Thyroid gland (tissue), 4 donors: ENCODE measurements at regions not wholly inside any gene's neighbourhood (a gene's known extent, or its start where the extent isn't known, plus 50 kb on each side); places are given as distances from the start of the nearest gene placed in this dataset.

Experiments
- POLR2A ChIP-seq, 2 donors: fragments of 450-650 bp; IDR thresholded peaks; one replicate each; pipeline ENCODE4 v1.6.1; 2017; ENCODE audit warnings: antibody characterized with exemption in 2 of 2, mild to moderate bottlenecking in 2 of 2, moderate library complexity in 1 of 2
- TF ChIP-seq, protein P1 (sequence below), 6 experiments: fragments of 200-600 bp in 3 of 6; fragments of 450-650 bp in 3 of 6; sonication (generic) in 3 of 6; IDR thresholded peaks; one replicate each; pipeline ENCODE4 v1.5.1; 2016 to 2019; ENCODE audit warnings: antibody characterized with exemption in 6 of 6, mild to moderate bottlenecking in 2 of 6, inconsistent platforms in 1 of 6, moderate library complexity in 1 of 6

DNA sequence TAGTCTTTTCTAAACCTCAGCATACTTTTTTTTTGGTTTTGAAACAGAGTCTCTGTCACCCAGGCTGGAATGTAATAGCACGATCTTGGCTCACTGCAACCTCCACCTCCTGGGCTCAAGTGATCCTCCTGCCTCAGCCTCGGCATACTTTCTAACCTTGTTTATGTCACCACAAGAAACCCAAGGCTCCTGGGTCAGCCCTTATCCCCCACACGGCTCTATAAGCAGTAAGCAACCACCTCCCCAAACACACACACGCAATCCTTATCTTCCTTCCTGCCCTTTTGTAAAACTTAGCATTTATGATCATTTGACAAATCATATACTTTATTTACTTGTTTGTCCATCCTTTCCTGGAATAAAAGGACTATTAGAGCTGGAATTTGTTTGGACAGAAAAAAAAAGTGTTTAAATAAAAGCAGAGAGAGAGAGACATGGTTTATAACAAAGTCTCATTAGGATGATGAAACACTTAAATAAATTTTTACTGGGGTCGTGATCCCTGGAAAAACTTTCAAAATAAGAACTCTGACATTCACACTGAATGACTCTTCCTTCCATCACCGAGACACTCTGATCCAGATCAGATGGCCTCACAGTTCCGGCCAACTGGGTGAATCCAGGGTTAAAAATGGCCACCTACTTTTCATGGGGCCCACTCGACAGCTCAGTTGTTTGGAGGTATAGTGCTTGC is 72.7 kb upstream of the PIK3CG start:
- TF ChIP-seq, protein P1, sequence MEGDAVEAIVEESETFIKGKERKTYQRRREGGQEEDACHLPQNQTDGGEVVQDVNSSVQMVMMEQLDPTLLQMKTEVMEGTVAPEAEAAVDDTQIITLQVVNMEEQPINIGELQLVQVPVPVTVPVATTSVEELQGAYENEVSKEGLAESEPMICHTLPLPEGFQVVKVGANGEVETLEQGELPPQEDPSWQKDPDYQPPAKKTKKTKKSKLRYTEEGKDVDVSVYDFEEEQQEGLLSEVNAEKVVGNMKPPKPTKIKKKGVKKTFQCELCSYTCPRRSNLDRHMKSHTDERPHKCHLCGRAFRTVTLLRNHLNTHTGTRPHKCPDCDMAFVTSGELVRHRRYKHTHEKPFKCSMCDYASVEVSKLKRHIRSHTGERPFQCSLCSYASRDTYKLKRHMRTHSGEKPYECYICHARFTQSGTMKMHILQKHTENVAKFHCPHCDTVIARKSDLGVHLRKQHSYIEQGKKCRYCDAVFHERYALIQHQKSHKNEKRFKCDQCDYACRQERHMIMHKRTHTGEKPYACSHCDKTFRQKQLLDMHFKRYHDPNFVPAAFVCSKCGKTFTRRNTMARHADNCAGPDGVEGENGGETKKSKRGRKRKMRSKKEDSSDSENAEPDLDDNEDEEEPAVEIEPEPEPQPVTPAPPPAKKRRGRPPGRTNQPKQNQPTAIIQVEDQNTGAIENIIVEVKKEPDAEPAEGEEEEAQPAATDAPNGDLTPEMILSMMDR (IDR thresholded peaks at IDR 0.05) = no peak
- no peak for TF ChIP-seq POLR2A (IDR thresholded peaks at IDR 0.05)
